D721Med (cell line): ENCODE measurements at regions not wholly inside any gene's neighbourhood (a gene's known extent, or its start where the extent isn't known, plus 50 kb on each side); places are given as distances from the start of the nearest gene placed in this dataset.

Experiments used
- DNase-seq: peaks from one replicate; pipeline ENCODE4 v3.0.0; 2011; ENCODE audit warnings: low spot score; ENCODE audit not compliant: insufficient read length
- FAIRE-seq: peaks from 2 replicates; lab custom pipeline; 2011; peaks lifted over from hg19 to GRCh38; lab: Jason Lieb, UNC
- TF ChIP-seq, protein P1 (sequence below): IDR thresholded peaks from 2 replicates; pipeline ENCODE4 v1.5.1; 2012; ENCODE audit warnings: mild to moderate bottlenecking, control low read depth; ENCODE audit not compliant: insufficient read depth; ENCODE audit errors: missing control alignments

DNA sequence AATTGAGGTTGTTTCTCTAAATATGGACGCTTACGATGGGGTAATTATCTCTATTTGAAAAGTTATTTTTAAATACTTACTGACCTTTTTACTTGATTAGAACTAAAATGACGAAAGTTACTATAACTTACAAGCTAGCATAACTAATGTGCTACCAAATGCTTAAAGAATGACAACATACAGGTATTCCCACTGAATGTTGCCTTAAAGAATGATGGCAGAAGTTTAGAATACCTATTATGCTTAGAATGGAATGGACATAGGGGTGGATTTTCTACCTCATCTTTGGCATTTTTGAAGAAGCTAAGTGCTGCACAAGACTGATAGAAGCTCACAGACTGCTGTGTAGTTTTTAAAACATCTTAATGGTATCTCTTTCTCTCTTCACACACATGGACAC lies 284.8 kb downstream of the THBS2 start:
- DNase-seq (no peak), FAIRE-seq (no peak)
- TF ChIP-seq, protein P1, sequence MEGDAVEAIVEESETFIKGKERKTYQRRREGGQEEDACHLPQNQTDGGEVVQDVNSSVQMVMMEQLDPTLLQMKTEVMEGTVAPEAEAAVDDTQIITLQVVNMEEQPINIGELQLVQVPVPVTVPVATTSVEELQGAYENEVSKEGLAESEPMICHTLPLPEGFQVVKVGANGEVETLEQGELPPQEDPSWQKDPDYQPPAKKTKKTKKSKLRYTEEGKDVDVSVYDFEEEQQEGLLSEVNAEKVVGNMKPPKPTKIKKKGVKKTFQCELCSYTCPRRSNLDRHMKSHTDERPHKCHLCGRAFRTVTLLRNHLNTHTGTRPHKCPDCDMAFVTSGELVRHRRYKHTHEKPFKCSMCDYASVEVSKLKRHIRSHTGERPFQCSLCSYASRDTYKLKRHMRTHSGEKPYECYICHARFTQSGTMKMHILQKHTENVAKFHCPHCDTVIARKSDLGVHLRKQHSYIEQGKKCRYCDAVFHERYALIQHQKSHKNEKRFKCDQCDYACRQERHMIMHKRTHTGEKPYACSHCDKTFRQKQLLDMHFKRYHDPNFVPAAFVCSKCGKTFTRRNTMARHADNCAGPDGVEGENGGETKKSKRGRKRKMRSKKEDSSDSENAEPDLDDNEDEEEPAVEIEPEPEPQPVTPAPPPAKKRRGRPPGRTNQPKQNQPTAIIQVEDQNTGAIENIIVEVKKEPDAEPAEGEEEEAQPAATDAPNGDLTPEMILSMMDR = no peak

DNA sequence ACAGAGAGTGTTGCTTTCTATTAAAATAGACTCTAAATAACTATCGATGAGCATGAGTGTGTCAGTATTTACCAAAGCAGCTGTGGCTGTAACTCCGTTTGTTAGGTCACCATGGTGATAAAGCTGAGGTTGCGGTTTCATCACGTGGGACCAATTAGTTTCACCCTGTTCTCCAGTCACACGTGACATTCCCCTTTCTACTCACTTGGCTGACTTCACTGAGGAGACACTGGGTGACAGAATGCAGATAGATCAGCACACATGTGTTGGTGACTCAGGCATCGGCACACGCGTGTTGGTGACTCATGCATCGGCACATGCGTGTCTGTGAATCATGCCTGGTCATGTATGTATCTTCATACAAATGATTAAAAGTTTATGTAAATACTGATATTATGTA lies 285.4 kb downstream of the THBS2 start:
- TF ChIP-seq, protein P1 = no peak
- DNase-seq (no peak), FAIRE-seq (peak; percentile 32)

DNA sequence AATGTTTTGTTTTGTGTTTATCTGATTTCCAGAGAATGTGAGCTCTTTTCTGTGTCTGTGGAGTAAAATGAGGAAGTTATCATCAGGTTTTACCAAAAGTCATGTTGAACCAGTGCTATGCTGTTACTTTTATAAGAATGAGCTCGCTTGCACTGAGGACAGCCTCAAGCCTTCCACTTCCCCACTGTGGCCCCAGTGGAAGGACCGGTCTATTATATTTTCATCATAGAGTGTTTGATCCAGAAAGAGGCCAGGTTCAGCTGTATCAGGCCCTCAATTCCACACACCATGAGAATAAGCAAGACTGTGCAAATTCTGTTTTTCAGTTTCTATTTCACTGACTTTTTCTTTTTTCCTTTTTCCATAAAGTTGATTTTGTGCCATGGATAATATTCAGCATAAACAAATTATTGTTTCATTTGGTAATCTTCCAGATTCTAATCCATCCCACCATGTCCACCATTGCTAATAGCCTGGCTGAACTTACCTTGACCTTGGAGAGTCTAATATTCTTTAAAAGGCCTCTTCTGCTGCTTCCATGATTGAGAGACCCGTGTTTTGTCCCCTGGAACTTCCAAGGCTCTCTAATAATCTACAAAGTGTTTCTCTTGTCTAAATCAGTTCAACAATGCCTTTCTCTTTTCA lies 286.2 kb downstream of the THBS2 start:
- no peak for FAIRE-seq
- TF ChIP-seq, protein P1 = no peak
- no peak for DNase-seq

DNA sequence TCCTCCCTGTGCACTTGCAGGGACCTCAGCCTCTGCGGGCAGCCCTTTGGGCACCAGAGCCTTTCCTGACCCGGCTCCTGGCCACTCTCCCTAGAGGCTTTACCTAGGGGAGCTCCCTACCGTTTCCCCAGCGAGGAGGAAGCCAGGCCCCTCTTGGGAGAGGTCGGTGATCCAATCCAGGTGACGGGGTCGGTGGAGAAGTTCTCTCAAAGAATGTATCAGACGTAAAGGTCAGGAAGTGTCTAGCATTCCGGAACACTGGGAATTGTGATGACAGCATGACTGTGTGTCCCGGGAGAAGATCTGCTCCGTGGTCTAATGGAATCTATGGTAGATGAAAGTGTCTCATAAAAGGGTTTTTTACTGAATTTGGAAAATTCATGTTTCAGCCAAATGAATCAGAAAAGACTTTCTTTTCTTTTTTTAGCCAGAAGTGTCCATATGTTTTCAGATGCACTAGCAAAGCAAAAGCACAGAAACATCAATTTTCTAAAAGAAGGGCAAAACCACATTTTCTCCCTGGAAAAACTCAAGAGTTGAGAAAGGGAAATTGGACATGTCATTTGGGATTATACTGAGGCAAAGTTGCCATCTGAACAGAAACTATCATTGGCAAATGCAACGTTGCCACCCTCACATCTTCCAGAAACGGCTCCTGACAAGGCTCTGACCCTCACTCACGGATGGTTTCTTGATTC lies 289.4 kb downstream of the THBS2 start:
- TF ChIP-seq, protein P1 = no peak
- DNase-seq (no peak), FAIRE-seq (no peak)

DNA sequence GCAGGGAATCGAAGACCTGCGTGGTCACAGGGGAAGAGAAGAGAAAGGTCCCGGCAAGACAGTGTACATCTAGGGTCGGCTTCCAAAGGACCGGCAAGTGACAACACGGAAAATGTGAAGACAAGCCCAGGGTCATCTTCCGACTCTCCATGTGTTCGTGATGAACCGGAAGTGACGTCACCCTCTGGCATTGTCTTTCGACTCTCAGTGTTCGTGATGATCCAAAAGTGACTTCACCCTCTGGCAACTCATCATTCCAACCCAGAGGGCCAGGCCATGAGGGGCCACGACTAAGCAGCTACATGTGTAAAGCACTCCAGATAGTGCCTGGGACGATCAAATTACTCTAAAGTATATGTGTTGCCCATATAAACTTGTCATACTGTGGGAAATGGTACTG lies 290.8 kb downstream of the THBS2 start:
- FAIRE-seq (no peak), DNase-seq (no peak)
- TF ChIP-seq, protein P1 = no peak

DNA sequence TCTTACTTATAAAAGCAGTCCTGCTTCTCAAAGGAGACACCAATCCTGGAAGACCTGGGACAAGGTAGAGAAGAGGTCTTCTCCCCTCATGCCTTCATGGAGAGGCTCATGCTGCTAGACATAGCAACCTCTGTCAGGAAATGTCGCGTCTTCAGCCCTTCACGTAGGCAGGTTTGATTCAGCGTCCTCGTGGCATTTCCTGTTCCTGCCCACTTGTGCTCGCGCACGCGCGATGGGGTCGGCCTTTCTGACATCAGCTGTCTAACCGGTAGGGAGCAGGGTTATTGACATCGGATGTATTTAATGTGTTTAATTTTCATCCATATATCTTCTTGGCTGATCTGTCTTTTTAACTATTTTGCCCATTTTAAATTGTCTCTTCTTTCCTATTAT lies 292.4 kb downstream of the THBS2 start:
- FAIRE-seq = no peak
- TF ChIP-seq, protein P1 = no peak
- DNase-seq = no peak
